K562 (cell line): ENCODE measurements at regions not wholly inside any gene's neighbourhood (a gene's known extent, or its start where the extent isn't known, plus 50 kb on each side); places are given as distances from the start of the nearest gene placed in this dataset.

Source experiments
- ATAC-seq: fragments of 200-7000 bp; cut with Tn5 transposase; 3 replicates; pipeline ENCODE4 v1.9.1; 2020; ENCODE audit warnings: moderate library complexity
- BruUV-seq: library from RNA; stranded (reverse); fragments of 400-500 nt; replicated peaks from 2 replicates; lab custom pipeline; 2021; lab: Mats Ljungman, UMichigan
- CTCF ChIA-PET: fragments of 300-600 bp; formaldehyde crosslinking; extraction: SDS; loops from one replicate; lab custom pipeline; 2021; ENCODE audit warnings: low intra/inter-chr PET ratio; lab: Yijun Ruan, JAX
- POLR2A ChIA-PET: fragments of 300-600, 350-650 bp; sonication (Branson Sonifier 250); formaldehyde crosslinking; extraction: SDS; loops from one replicate; lab custom pipeline; 2021; ENCODE audit warnings: antibody characterized with exemption, inconsistent platforms; lab: Yijun Ruan, JAX
- DNase-seq, 4 experiments: peaks; one replicate each; pipeline versions ENCODE4 v3.0.0 to v3.0.0-alpha.2; 2011 to 2018; ENCODE audit warnings: low spot score in 3 of 4, mixed read lengths in 3 of 4; ENCODE audit errors: extremely low read depth in 1 of 4
- FAIRE-seq: peaks from 2 replicates; lab custom pipeline; 2011; peaks lifted over from hg19 to GRCh38; lab: Jason Lieb, UNC
- H2AFZ ChIP-seq: 2 replicates; pipeline ENCODE4 v1.6.0; 2011; ENCODE audit warnings: low read depth, low read length, control low read depth, inconsistent platforms
- H3K27ac ChIP-seq: fragments of 200-600 bp; 3 replicates; pipeline ENCODE4 v1.8.0; 2011; ENCODE audit warnings: low read depth, mild to moderate bottlenecking, control low read depth, inconsistent platforms, low read length, moderate library complexity, mixed read lengths; ENCODE audit errors: extremely low read depth
- H3K27me3 ChIP-seq, 2 experiments: fragments of 300-600 bp in 1 of 2; 2 replicates in 1 of 2; 3 replicates in 1 of 2; pipeline versions ENCODE4 v1.6.0 to v1.8.0; 2011; ENCODE audit warnings: inconsistent platforms in 2 of 2, low read length in 2 of 2, mild to moderate bottlenecking in 1 of 2, mixed read lengths in 1 of 2, moderate library complexity in 1 of 2; ENCODE audit not compliant: control insufficient read depth in 2 of 2, insufficient read depth in 2 of 2
- H3K36me3 ChIP-seq: fragments of 300-600 bp; 3 replicates; pipeline ENCODE4 v1.8.0; 2011; ENCODE audit warnings: mild to moderate bottlenecking, low read length, inconsistent platforms; ENCODE audit not compliant: control insufficient read depth, insufficient read depth
- H3K4me1 ChIP-seq, 2 experiments: fragments of 200-600 bp in 1 of 2; replicated peaks in 1 of 2; 2 replicates in 1 of 2; 3 replicates in 1 of 2; pipeline versions ENCODE4 v1.5.1 to v1.8.0; 2011; ENCODE audit warnings: inconsistent platforms in 2 of 2, low read length in 2 of 2, mild to moderate bottlenecking in 1 of 2, mixed read lengths in 1 of 2, moderate library complexity in 1 of 2; ENCODE audit not compliant: control insufficient read depth in 2 of 2, insufficient read depth in 2 of 2
- H3K4me2 ChIP-seq: 2 replicates; pipeline ENCODE4 v1.6.1; 2011; ENCODE audit warnings: low read length, control low read depth, inconsistent platforms, mixed read lengths; ENCODE audit not compliant: insufficient read depth
- H3K4me3 ChIP-seq: fragments of 200-600 bp; sonication (generic), shearing (Covaris generic); 2 replicates; pipeline ENCODE4 v1.5.1; 2016; ENCODE audit warnings: control low read depth, inconsistent platforms
- H3K79me2 ChIP-seq: fragments of 200-600 bp; 3 replicates; pipeline ENCODE4 v1.8.0; 2011; ENCODE audit warnings: low read length, inconsistent platforms; ENCODE audit not compliant: control insufficient read depth, insufficient read depth
- H3K9ac ChIP-seq, 2 experiments: 2 replicates each; pipeline versions ENCODE4 v1.6.0 to v1.6.1; 2011; ENCODE audit warnings: low read depth in 2 of 2, low read length in 2 of 2, control low read depth in 1 of 2, inconsistent platforms in 1 of 2, mild to moderate bottlenecking in 1 of 2, mixed read lengths in 1 of 2; ENCODE audit not compliant: insufficient read depth in 1 of 2
- H3K9me1 ChIP-seq: one replicate; pipeline ENCODE4 v1.6.0; 2011; ENCODE audit warnings: inconsistent platforms, mild to moderate bottlenecking, low read length, moderate library complexity; ENCODE audit not compliant: control insufficient read depth, insufficient read depth
- H3K9me3 ChIP-seq: replicated peaks from 2 replicates; pipeline ENCODE4 v1.5.1; 2011; ENCODE audit warnings: low read depth, low read length, inconsistent platforms; ENCODE audit not compliant: control insufficient read depth, insufficient read depth
- H4K20me1 ChIP-seq: replicated peaks from 2 replicates; pipeline ENCODE4 v1.6.1; 2011; ENCODE audit warnings: low read length, inconsistent platforms, mixed read lengths; ENCODE audit not compliant: control insufficient read depth, insufficient read depth
- BMI1 ChIP-seq: fragments of 150-350 bp; IDR thresholded peaks from 2 replicates; pipeline ENCODE4 v1.6.1; 2014; ENCODE audit warnings: low read length
- CBFA2T2 ChIP-seq: fragments of 450-650 bp; conservative IDR thresholded peaks from 2 replicates; pipeline ENCODE4 v1.6.1; 2017; ENCODE audit warnings: mild to moderate bottlenecking
- COPS2 ChIP-seq: fragments of 450-650 bp; conservative IDR thresholded peaks from 2 replicates; pipeline ENCODE4 v1.6.1; 2016; ENCODE audit warnings: mild to moderate bottlenecking, moderate library complexity
- EGR1 ChIP-seq: fragments of 450-650 bp; conservative IDR thresholded peaks from 2 replicates; pipeline ENCODE4 v1.6.1; 2017; ENCODE audit warnings: mild to moderate bottlenecking
- FOXA3 ChIP-seq, 2 experiments: fragments of 450-650 bp in 1 of 2; sonication (generic) in 1 of 2; formaldehyde crosslinking; IDR thresholded peaks in 1 of 2; conservative IDR thresholded peaks in 1 of 2; 2 replicates each; pipeline versions ENCODE4 v1.4.0 to v1.8.0; 2020 to 2022; ENCODE audit warnings: mild to moderate bottlenecking in 2 of 2, missing genetic modification reagents in 1 of 2
- HCFC1 ChIP-seq: IDR thresholded peaks from 2 replicates; pipeline ENCODE4 v1.6.1; 2012; ENCODE audit warnings: low read depth, low read length, improper control_type of control experiment
- HMBOX1 ChIP-seq: sonication (generic); IDR thresholded peaks from 2 replicates; pipeline ENCODE4 v1.6.1; 2016
- HNRNPUL1 ChIP-seq: fragments of 200-400 bp; formaldehyde crosslinking; IDR thresholded peaks from 2 replicates; pipeline ENCODE4 v1.6.1; 2017; ENCODE audit warnings: low read length
- IRF1 ChIP-seq: sonication (generic); formaldehyde crosslinking; IDR thresholded peaks from 2 replicates; pipeline ENCODE4 v1.8.0; 2022; ENCODE audit warnings: missing genetic modification reagents, mild to moderate bottlenecking, borderline replicate concordance
- LEF1 ChIP-seq: fragments of 450-650 bp; IDR thresholded peaks from 2 replicates; pipeline ENCODE4 v1.6.1; 2016; ENCODE audit warnings: mild to moderate bottlenecking
- NONO ChIP-seq, 2 experiments: fragments of 200-400 bp in 1 of 2; fragments of 450-650 bp in 1 of 2; formaldehyde crosslinking in 1 of 2; IDR thresholded peaks; 2 replicates each; pipeline ENCODE4 v1.6.1; 2017; ENCODE audit warnings: low read depth in 2 of 2, mild to moderate bottlenecking in 2 of 2, moderate library complexity in 2 of 2, low read length in 1 of 2
- POLR2G ChIP-seq: fragments of 200-400 bp; formaldehyde crosslinking; IDR thresholded peaks from 2 replicates; pipeline ENCODE4 v1.6.1; 2017; ENCODE audit warnings: low read depth, mild to moderate bottlenecking, antibody characterized with exemption, low read length, moderate library complexity
- SMARCB1 ChIP-seq: IDR thresholded peaks from 2 replicates; pipeline ENCODE4 v1.6.1; 2011; ENCODE audit warnings: improper control_type of control experiment, low read depth; ENCODE audit not compliant: insufficient read length
- SNRNP70 ChIP-seq: fragments of 200-400 bp; formaldehyde crosslinking; optimal IDR thresholded peaks from 2 replicates; pipeline ENCODE3; 2017; ENCODE audit warnings: low read depth, low read length
- SRSF7 ChIP-seq: fragments of 200-400 bp; formaldehyde crosslinking; optimal IDR thresholded peaks from 2 replicates; pipeline ENCODE3; 2017; ENCODE audit warnings: mild to moderate bottlenecking, low read depth, low read length
- ZBED1 ChIP-seq: IDR thresholded peaks from 2 replicates; pipeline ENCODE4 v1.6.1; 2014
- ZBTB1 ChIP-seq: sonication (generic); formaldehyde crosslinking; IDR thresholded peaks from 2 replicates; pipeline ENCODE4 v1.8.1; 2023; ENCODE audit warnings: missing genetic modification reagents, low read depth, mild to moderate bottlenecking, borderline replicate concordance
- ZNF347 ChIP-seq: fragments of 450-650 bp; formaldehyde crosslinking; IDR thresholded peaks from 2 replicates; pipeline ENCODE4 v1.4.0; 2020; ENCODE audit warnings: low read depth, mild to moderate bottlenecking, moderate library complexity
- ZNF592 ChIP-seq: fragments of 450-650 bp; IDR thresholded peaks from 2 replicates; pipeline ENCODE4 v1.6.1; 2017; ENCODE audit warnings: antibody characterized with exemption, mild to moderate bottlenecking
- WGBS: fragments of 100-300 bp; shearing (Covaris generic); methylation state at CpG from one replicate; pipeline ENCODE4 v1.1.6; 2016; ENCODE audit warnings: low coverage, mixed read lengths; ENCODE audit not compliant: insufficient coverage; ENCODE audit errors: missing lambda C conversion rate; 5-methylcytosine and 5-hydroxymethylcytosine counted together
- in situ Hi-C: fragments of 300-500 bp; cut with MboI; formaldehyde crosslinking; loops from 4 replicates; pipeline ENCODE4 v1.15.0; 2018; ENCODE audit warnings: inconsistent platforms, mixed read lengths
- intact Hi-C: fragments of 100-400 bp; cut with micrococcal nuclease; formaldehyde crosslinking; loops from 2 replicates; pipeline ENCODE4 v1.14.2; 2022

GRCh38 chr4:65773636-65774035, 103.3 kb upstream of the EPHA5 start:
- Histone ChIP-seq H3K27me3 (no peaks in the 10 kb centered on the region), H3K9ac (no peak overlapping the region), H3K4me2 (no peak overlapping the region), H2AFZ (no peak overlapping the region), H3K9me1 (no peaks in the 10 kb centered on the region), H4K20me1 (no peaks in the 10 kb centered on the region), H3K79me2 (no peaks in the 10 kb centered on the region), H3K4me3 (no peak overlapping the region), H3K4me1 (no peaks in the 10 kb centered on the region), H3K9me3 (no peaks in the 10 kb centered on the region; the same call in 1 of the 2 replicates), H3K36me3 (no peaks in the 10 kb centered on the region), H3K27ac (no peak overlapping the region)
- no peak for ATAC-seq
- in situ Hi-C loops, result no loop called here
- TF ChIP-seq SNRNP70 (no peak), BMI1 (no peak), EGR1 (no peak), FOXA3 (CRISPR knock-in tag; conservative IDR thresholded peaks at IDR 0.05 in 1 of 2, IDR thresholded peaks at IDR 0.05 in 1 of 2) (no peak), POLR2G (no peak), NONO (IDR thresholded peaks at IDR 0.05; ENCODE audit: low read depth in 2 of 2, low read length in 1 of 2) (no peak), ZBED1 (no peak), HMBOX1 (no peak), HNRNPUL1 (no peak), SMARCB1 (no peak), LEF1 (no peak), ZNF347 (no peak), HCFC1 (no peak), ZBTB1 (CRISPR knock-in tag) (no peak), CBFA2T2 (no peak), SRSF7 (no peak), ZNF592 (no peak), IRF1 (CRISPR knock-in tag) (no peak), COPS2 (no peak)
- POLR2A ChIA-PET, result no interaction called here
- DNase-seq, result no peak
- BruUV-seq, result no TSS peak
- CTCF ChIA-PET, result no interaction called here
- FAIRE-seq, result no peak
- WGBS, result 0% methylated on average over 5 of the region's 6 CpGs
- intact Hi-C loops, result no loop called here
